Peyer's patch (tissue), 4 donors: ENCODE measurements at regions not wholly inside any gene's neighbourhood (a gene's known extent, or its start where the extent isn't known, plus 50 kb on each side); places are given as distances from the start of the nearest gene placed in this dataset.

Source experiments
- DNase-seq, 3 donors: peaks; one replicate each; pipeline ENCODE4 v3.0.0-alpha.2; 2017 to 2019
- H3K27ac ChIP-seq, 4 donors: fragments of 200-600 bp; sonication (generic); one replicate each; pipeline ENCODE4 v1.5.1; 2016 to 2019
- H3K27me3 ChIP-seq, 2 donors: fragments of 200-600 bp; sonication (generic); one replicate each; pipeline ENCODE4 v1.5.1; 2019
- H3K36me3 ChIP-seq, 3 donors: fragments of 200-600 bp; sonication (generic); one replicate each; pipeline ENCODE4 v1.5.1; 2016 to 2019
- H3K4me1 ChIP-seq, 4 donors: fragments of 200-600 bp; sonication (generic); one replicate each; pipeline ENCODE4 v1.5.1; 2016 to 2019
- H3K4me3 ChIP-seq, 4 donors: fragments of 200-600 bp; sonication (generic); 1 replicate in 3 of 4; 2 replicates in 1 of 4; pipeline ENCODE4 v1.5.1; 2016 to 2019; ENCODE audit warnings: mild to moderate bottlenecking in 1 of 4
- H3K9me3 ChIP-seq, 4 donors: fragments of 200-600 bp; sonication (generic); one replicate each; pipeline ENCODE4 v1.5.1; 2016 to 2019; ENCODE audit warnings: mild to moderate bottlenecking in 1 of 4
- POLR2A ChIP-seq, 2 donors: fragments of 450-650 bp; IDR thresholded peaks; one replicate each; pipeline ENCODE4 v1.5.1; 2017; ENCODE audit warnings: antibody characterized with exemption in 2 of 2, mild to moderate bottlenecking in 2 of 2, moderate library complexity in 2 of 2
- TF ChIP-seq, protein P1 (sequence below), 6 experiments: fragments of 450-650 bp in 4 of 6; fragments of 200-600 bp in 2 of 6; sonication (generic) in 1 of 6; IDR thresholded peaks; one replicate each; pipeline ENCODE4 v1.5.1; 2017 to 2019; ENCODE audit warnings: antibody characterized with exemption in 6 of 6, mild to moderate bottlenecking in 3 of 6, moderate library complexity in 1 of 6

DNA sequence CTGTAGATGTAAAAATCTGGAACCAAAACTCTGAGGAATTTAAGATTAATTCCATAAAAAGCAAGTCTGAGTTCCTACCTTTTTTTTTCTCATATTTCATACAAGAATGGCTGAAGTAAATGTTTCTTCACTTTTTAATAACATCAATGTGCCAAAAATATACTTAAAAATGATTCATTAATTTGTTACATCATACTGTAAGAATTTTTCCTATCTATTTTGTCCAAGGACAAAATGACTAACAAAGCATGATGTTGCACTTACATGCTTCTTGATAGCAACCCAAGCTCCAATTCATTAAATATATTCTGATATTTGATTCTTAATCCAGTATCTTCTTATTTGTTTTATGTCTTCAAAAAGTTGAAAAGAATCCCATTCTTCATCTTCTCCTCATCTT lies 988.3 kb downstream of the TLE1 start:
- H3K4me3 ChIP-seq: no peak overlapping the region
- no peaks in the 10 kb centered on the region for H3K4me1 ChIP-seq
- H3K27ac ChIP-seq: no peak overlapping the region
- no peaks in the 10 kb centered on the region for H3K36me3 ChIP-seq
- TF ChIP-seq, protein P1, sequence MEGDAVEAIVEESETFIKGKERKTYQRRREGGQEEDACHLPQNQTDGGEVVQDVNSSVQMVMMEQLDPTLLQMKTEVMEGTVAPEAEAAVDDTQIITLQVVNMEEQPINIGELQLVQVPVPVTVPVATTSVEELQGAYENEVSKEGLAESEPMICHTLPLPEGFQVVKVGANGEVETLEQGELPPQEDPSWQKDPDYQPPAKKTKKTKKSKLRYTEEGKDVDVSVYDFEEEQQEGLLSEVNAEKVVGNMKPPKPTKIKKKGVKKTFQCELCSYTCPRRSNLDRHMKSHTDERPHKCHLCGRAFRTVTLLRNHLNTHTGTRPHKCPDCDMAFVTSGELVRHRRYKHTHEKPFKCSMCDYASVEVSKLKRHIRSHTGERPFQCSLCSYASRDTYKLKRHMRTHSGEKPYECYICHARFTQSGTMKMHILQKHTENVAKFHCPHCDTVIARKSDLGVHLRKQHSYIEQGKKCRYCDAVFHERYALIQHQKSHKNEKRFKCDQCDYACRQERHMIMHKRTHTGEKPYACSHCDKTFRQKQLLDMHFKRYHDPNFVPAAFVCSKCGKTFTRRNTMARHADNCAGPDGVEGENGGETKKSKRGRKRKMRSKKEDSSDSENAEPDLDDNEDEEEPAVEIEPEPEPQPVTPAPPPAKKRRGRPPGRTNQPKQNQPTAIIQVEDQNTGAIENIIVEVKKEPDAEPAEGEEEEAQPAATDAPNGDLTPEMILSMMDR (IDR thresholded peaks at IDR 0.05): no peak
- TF ChIP-seq POLR2A (IDR thresholded peaks at IDR 0.05): no peak
- no peaks in the 10 kb centered on the region for H3K9me3 ChIP-seq
- DNase-seq: no peak
- H3K27me3 ChIP-seq: no peaks in the 10 kb centered on the region

DNA sequence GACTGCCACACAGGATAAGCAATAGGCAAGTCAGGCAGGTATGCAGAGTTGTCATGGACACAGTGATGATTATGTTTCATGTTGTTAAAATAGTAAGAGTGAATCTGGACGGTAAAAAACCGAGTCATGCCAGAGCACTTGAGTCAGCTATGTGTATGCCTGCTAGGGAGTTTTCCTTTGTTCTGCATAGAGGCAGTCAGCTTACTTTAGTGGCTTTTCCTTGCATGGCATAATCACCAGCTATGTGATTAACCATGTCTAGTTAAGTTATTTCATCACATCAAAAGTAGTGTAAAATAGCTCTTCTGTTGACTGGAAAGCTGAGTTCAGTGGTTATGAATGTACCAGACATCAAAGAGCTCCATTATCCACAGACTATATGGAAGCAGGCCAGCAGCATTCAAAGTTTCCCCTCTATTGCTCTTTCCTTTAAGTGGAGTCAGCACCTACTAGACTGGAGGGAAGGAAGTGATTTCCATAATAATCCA lies 989.8 kb downstream of the TLE1 start:
- H3K4me1 ChIP-seq: no peaks in the 10 kb centered on the region
- no peaks in the 10 kb centered on the region for H3K36me3 ChIP-seq
- TF ChIP-seq, protein P1 (IDR thresholded peaks at IDR 0.05): no peak
- TF ChIP-seq POLR2A (IDR thresholded peaks at IDR 0.05): no peak
- no peak overlapping the region for H3K27ac ChIP-seq
- no peaks in the 10 kb centered on the region for H3K9me3 ChIP-seq
- DNase-seq: no peak
- no peaks in the 10 kb centered on the region for H3K27me3 ChIP-seq
- no peak overlapping the region for H3K4me3 ChIP-seq

- DNase-seq: no peak
- no peak overlapping the region for H3K4me3 ChIP-seq
- TF ChIP-seq, protein P1 (IDR thresholded peaks at IDR 0.05): no peak
- TF ChIP-seq POLR2A (IDR thresholded peaks at IDR 0.05): no peak
- H3K9me3 ChIP-seq: no peaks in the 10 kb centered on the region
- H3K27ac ChIP-seq: no peak overlapping the region
- H3K4me1 ChIP-seq: no peaks in the 10 kb centered on the region
- H3K27me3 ChIP-seq: no peaks in the 10 kb centered on the region
- H3K36me3 ChIP-seq: no peaks in the 10 kb centered on the region
Measured at GRCh38 chr9:80698725-80699410, 990.5 kb downstream of the TLE1 start.

GRCh38 chr9:80692751-80693150 lies 996.6 kb downstream of the TLE1 start:
- no peaks in the 10 kb centered on the region for H3K27me3 ChIP-seq

DNA sequence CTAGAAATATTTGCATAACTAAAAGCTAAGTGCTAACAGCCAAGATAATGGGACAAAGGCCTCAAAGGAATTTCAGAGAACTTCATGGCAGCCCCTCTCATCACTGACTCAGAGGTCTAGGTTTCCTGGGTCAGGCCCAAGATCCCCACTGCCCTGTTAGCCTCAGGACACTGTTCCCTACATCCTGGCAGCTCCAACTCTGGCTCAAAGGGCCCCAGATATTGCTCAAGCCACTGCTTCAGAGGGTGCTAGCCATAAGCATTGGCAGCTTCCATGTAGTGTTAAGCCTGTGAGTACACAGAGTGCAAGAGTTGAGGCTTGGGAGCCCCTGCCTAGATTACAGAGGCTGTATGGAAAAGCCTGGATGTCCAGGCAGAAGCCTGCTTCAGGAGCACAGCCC lies 998.1 kb downstream of the TLE1 start:
- no peaks in the 10 kb centered on the region for H3K9me3 ChIP-seq
- H3K4me1 ChIP-seq: no peaks in the 10 kb centered on the region
- H3K36me3 ChIP-seq: no peaks in the 10 kb centered on the region
- H3K27ac ChIP-seq: no peak overlapping the region
- H3K4me3 ChIP-seq: no peak overlapping the region
- H3K27me3 ChIP-seq: no peaks in the 10 kb centered on the region
- TF ChIP-seq, protein P1 (IDR thresholded peaks at IDR 0.05): no peak
- no peak for TF ChIP-seq POLR2A (IDR thresholded peaks at IDR 0.05)
- no peak for DNase-seq

More at GRCh38 chr9:80692751-80693150, 996.6 kb downstream of the TLE1 start:
- H3K9me3 ChIP-seq: no peaks in the 10 kb centered on the region
- H3K36me3 ChIP-seq: no peaks in the 10 kb centered on the region
- DNase-seq: no peak
- H3K4me3 ChIP-seq: no peak overlapping the region
- no peak overlapping the region for H3K27ac ChIP-seq
- TF ChIP-seq, protein P1 (IDR thresholded peaks at IDR 0.05): no peak
- no peak for TF ChIP-seq POLR2A (IDR thresholded peaks at IDR 0.05)
- no peaks in the 10 kb centered on the region for H3K4me1 ChIP-seq
